HG02981 (cell line): ENCODE measurements at regions not wholly inside any gene's neighbourhood (a gene's known extent, or its start where the extent isn't known, plus 50 kb on each side); places are given as distances from the start of the nearest gene placed in this dataset.
"Not testable (repeated sequence)": the region's sequence is repeated elsewhere in the genome, so short reads cannot be mapped to it uniquely, and the experiment has no call there.

Experiments
- ATAC-seq: cut with Tn5 transposase; IDR thresholded peaks from one replicate; pipeline ENCODE4 v1.9.1; 2021; ENCODE audit warnings: mild to moderate bottlenecking, moderate library complexity; ENCODE audit not compliant: unreplicated experiment

DNA sequence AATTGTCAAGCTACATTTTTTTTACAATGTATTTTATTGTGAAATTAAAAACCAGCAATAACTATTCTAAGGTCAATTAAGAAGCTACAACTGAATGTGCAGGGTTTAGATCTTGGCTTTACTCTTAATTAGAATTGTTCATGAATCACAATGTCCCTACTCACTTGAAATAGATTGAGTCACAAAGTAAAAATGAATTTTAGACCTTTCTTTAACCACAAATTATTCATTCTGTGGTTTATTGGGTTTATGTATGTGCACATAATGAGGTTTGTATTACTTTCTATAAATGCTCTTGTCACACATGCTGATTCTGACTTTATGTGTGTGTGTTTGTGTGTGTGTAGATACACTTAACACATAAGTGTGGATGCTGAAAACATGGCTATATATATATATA lies 647.0 kb upstream of the AADAT start:
- no peak for ATAC-seq

- ATAC-seq, result no peak
These were observed 640.1 kb upstream of the AADAT start for GRCh38 chr4:170729897-170730296.

DNA sequence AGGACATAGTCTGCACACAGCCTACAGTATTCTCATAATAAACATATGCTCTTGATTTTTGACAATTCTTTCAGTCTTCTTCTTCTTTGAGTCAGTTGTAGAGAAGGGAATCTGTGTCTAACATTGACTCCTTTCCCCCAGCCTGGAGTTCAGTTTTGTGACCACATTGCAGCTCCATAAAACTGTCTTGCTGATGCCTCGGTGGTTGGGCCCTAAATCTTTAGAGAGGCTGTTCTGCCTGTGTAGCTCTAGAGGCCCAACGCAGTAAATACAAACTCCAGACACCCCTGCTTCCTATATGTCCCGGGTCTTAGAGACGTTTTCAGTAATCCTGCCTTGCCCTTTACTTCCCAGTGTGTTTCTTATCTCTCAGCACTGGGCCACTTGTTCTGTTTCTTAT lies 639.5 kb upstream of the AADAT start:
- no peak for ATAC-seq

DNA sequence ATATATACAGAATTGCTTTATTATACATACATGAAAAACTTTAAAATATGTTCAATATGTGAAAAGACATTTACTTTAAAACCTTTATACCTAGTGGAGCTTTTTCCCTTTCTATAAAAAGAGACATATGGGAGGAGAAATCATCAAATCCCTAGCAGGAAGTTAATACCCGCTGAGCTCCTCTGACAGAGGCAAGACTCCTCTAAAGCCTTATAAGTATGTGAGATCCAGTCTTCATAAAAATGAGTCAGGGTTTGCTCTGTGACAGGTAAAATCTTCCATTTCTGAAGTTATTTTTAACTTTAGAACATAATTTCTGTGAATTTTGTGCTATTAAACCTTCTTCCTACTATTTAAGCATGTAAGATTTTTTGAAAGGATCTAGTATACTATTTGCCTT lies 634.4 kb upstream of the AADAT start:
- no peak for ATAC-seq

DNA sequence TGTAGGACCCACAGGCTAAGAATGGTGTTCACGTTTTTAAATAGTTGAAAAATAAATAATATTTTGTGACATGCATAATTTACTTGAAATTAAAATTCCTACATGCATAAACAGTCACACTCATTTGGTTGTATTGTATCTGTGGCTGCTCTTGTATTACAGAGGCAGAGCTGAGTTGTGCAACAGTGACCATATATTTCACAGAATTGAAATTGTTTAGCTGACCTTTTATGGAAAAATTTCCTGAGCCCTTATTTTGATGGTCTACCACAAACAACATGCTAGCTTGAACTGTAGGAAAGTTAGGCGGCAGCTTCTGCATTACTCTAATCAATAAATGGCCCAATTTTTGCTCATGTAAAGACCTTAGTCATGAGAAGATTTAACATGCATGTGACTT lies 633.4 kb upstream of the AADAT start:
- ATAC-seq, result no peak

DNA sequence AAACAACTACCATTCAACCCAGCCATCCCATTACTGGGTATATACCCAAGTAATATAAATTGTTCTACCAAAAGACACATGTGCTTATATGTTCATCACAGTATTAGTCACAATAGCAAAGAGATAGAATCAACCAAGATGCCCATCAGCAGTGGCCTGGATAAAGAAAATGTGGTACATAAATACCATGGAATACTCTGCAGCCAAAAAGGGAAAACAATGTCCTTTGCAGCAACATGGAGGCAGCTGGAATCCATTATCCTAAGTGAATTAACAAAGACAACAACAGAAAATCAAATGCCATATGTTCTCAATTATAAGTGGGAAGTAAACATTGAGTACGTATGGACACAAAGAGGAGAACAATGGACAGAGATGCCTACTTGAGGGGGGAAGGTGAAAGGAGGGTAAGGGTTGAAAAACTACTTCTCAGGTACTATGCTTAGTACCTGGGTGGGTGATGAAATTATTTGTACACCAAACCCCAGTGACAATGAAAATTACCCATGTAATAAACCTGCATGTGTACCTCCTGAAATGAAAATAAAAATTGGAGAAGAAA lies 632.1 kb upstream of the AADAT start:
- ATAC-seq, result no peak

- ATAC-seq, result no peak
These were observed 627.1 kb upstream of the AADAT start for GRCh38 chr4:170716868-170717267.

GRCh38 chr4:170705907-170706306 lies 616.2 kb upstream of the AADAT start:
- no peak for ATAC-seq

DNA sequence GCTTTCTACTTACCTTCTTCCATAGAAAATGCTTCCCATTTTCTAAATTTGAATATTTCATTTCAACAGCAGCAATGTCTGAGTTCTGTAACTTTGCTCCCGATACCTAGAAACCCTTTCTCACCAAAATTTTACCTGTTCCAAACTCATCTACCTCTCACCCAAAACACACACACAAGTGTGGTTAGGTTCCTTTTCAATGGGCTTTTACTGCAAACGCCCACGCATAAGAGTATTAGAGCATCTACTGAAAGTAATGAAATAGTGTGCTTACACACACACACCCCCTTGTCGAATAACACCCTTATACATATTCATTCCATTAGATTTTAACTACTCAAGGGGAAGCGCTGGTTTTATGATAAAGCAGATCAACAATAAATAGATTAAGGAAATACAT lies 610.3 kb upstream of the AADAT start:
- no peak for ATAC-seq

DNA sequence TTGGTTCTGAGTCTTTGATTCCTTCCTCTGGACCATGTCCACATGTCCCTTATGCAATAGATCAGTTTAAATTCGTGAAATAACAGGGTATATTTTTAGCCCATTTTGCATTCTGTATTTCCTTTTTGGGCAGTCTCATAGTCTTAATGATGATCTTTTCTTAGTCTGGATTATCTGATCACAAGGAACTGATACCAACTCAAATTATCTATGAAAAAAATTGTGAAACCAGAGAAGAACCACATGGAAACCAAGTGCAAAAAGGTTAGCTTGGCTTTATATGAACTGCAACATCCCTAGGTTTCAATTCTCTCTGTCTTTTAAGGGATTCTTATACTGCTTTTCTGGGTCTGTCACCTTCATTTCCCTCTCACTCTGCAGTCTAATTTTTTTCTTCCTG lies 608.6 kb upstream of the AADAT start:
- ATAC-seq, result peak; percentile 46

GRCh38 chr4:170697845-170698244 lies 608.1 kb upstream of the AADAT start:
- peak; percentile 28 for ATAC-seq

GRCh38 chr4:170697045-170697444 lies 607.3 kb upstream of the AADAT start:
- no peak for ATAC-seq

DNA sequence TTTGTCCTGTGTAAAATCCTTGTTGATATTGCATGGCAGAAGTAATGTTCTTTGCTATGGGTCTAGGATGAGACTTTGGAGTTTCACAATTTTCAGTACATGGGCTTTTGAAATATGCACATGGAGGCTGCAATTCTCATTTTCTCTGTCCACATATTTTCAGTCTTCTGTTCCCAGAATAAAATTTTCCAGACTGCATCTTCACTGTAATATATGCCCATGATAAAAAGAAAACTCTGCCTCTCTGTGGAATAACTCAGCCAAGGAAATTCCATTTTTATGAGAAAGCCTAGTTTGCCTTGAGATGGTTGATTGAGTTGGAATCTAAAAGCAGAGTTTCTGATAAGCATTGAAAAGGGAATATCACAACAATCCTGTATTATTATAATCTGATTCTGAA lies 601.4 kb upstream of the AADAT start:
- ATAC-seq, result no peak

- no peak for ATAC-seq
These were observed 598.0 kb upstream of the AADAT start for GRCh38 chr4:170687751-170688150.

DNA sequence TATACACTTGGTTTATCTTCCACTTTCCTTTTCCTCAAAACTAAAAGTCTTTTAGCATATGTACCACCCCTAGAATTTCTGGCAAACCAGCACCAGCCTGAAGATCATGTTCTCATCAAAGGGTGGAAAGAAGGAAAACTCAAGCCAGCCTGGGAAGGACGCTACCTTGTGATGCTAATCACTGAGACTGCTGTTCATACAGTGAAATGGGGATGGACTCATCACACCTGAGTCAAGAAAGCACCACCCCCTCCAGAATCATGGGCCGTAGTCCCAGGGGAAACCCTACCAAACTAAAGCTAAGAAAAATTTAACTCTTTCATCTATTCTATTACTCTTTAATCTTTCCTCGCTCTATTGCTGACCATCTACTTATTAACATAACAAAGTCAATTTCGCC lies 595.9 kb upstream of the AADAT start:
- not testable (repeated sequence) for ATAC-seq

DNA sequence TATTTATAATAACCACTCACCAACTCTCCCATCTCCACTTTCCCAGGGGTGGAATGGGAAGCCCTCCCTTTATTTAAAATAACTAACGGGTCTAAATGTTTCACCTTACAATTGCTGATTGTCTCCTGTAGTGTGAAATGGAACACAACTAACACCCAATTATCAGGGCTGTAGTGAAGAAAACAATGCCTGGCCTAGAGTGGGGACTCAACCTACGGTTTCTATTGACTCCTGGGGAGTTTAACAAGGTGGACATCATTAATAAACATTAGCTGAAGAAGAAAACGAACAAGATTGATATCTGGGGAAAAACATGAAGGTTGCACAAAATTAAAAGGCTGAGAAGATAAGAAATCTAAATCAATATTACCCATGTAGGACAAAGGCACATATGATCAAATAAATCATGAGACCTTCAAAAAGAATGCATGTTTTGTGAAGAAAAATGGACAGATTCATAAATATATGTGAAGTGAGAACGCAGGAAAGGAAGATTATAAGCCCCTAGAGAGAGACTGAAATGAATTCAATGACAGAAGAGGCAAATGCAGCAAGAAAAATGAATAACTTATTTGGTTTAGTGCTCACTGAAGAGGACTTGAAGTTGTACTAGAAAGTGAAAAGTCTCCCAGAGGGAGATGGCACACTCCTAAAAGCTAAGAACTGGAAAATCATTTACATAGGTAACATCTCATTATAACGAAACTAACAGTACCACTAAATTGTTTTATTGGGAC lies 593.0 kb upstream of the AADAT start:
- ATAC-seq, result no peak

DNA sequence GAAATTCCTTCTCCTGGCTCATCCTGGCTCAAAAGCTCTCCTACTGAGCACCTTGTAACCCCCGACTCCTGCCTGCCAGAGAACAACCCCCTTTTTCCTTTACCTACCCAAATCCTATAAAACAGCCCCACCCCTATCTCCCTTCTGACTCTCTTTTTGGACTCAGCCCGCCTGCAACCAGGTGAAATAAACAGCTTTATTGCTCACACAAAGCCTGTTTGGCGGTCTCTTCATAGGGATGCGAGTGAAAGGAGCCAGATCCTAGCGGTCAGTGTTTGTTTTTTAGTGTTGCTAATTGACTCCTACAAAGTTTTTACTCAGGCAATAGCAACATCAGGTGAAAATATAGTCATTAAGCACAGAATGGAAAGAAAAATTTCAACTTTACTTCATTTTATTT lies 592.3 kb upstream of the AADAT start:
- not testable (repeated sequence) for ATAC-seq

- ATAC-seq, result peak; percentile 56
These were observed 586.0 kb upstream of the AADAT start for GRCh38 chr4:170675568-170676262.

DNA sequence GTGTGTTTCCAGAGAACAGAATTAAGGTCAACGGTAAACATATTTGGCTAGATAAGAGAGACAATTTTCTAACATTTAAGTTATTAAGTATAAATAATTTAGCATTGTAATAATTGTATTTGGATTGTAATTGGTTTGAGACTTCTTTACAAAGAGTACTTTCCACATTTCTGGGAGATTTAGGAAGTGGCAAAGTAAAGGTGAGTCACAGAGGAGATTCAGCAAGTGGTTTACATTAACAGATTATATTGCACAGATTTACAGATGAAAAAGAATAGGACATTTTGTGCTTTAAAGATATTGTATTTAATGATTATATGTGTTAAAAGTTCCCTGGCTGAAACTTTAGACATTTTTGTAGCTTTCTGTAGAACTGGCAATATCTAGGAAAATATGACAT lies 584.4 kb upstream of the AADAT start:
- ATAC-seq, result no peak

- ATAC-seq, result no peak
These were observed 582.7 kb upstream of the AADAT start for GRCh38 chr4:170672381-170672965.

GRCh38 chr4:170671171-170671570 lies 581.4 kb upstream of the AADAT start:
- no peak for ATAC-seq

- no peak for ATAC-seq
These were observed 578.1 kb upstream of the AADAT start for GRCh38 chr4:170667814-170668213.
